C4-2B (cell line): ENCODE measurements at regions not wholly inside any gene's neighbourhood (a gene's known extent, or its start where the extent isn't known, plus 50 kb on each side); places are given as distances from the start of the nearest gene placed in this dataset.

Experiments
- CTCF ChIP-seq: fragments of 450-650 bp; conservative IDR thresholded peaks from 2 replicates; pipeline ENCODE4 v1.5.1; 2017; ENCODE audit warnings: mild to moderate bottlenecking
- ZFX ChIP-seq: fragments of 450-650 bp; IDR thresholded peaks from 2 replicates; pipeline ENCODE4 v1.6.1; 2017

GRCh38 chr1:24985737-24986136, 55.7 kb upstream of the RUNX3 start:
- TF ChIP-seq CTCF (no peak), ZFX (no peak)
